H9 (cell line): ENCODE measurements at regions not wholly inside any gene's neighbourhood (a gene's known extent, or its start where the extent isn't known, plus 50 kb on each side); places are given as distances from the start of the nearest gene placed in this dataset.

ENCODE experiments used
- DNase-seq: peaks from one replicate; pipeline ENCODE4 v3.0.0-alpha.2; 2017
- H2AFZ ChIP-seq: one replicate; pipeline ENCODE4 v1.6.1; 2013; ENCODE audit warnings: mild to moderate bottlenecking, low read length, control low read depth, moderate library complexity
- H2AK5ac ChIP-seq: 2 replicates; pipeline ENCODE4 v1.6.1; 2013; ENCODE audit warnings: low read length, control low read depth, mixed read lengths; ENCODE audit not compliant: insufficient read length
- H2BK120ac ChIP-seq: one replicate; pipeline ENCODE4 v1.6.1; 2013; ENCODE audit warnings: low read depth, mild to moderate bottlenecking, low read length, control low read depth, inconsistent platforms; ENCODE audit not compliant: poor library complexity, severe bottlenecking
- H2BK12ac ChIP-seq: 2 replicates; pipeline ENCODE4 v1.6.1; 2013; ENCODE audit warnings: low read length, control low read depth, mixed read lengths, low read depth; ENCODE audit not compliant: insufficient read length
- H2BK15ac ChIP-seq: 2 replicates; pipeline ENCODE4 v1.6.1; 2013; ENCODE audit warnings: low read depth, low read length, control low read depth
- H2BK20ac ChIP-seq: one replicate; pipeline ENCODE4 v1.6.1; 2013; ENCODE audit warnings: low read depth, mild to moderate bottlenecking, low read length, control low read depth, inconsistent platforms; ENCODE audit not compliant: poor library complexity, severe bottlenecking
- H2BK5ac ChIP-seq: 2 replicates; pipeline ENCODE4 v1.6.1; 2013; ENCODE audit warnings: low read length, control low read depth, mixed read lengths; ENCODE audit not compliant: insufficient read length
- H3K14ac ChIP-seq: 2 replicates; pipeline ENCODE4 v1.6.1; 2013; ENCODE audit warnings: low read length, control low read depth; ENCODE audit not compliant: insufficient read depth
- H3K18ac ChIP-seq: 2 replicates; pipeline ENCODE4 v1.6.1; 2013; ENCODE audit warnings: low read depth, mild to moderate bottlenecking, mixed read lengths, low read length, control low read depth; ENCODE audit not compliant: insufficient read length
- H3K23ac ChIP-seq: 2 replicates; pipeline ENCODE4 v1.6.1; 2013; ENCODE audit warnings: low read length, control low read depth, mixed read lengths, low read depth; ENCODE audit not compliant: insufficient read length
- H3K23me2 ChIP-seq: 2 replicates; pipeline ENCODE4 v1.6.1; 2013; ENCODE audit warnings: low read depth, mild to moderate bottlenecking, mixed read lengths, low read length, control low read depth; ENCODE audit not compliant: insufficient read length, poor library complexity, severe bottlenecking
- H3K27ac ChIP-seq: 2 replicates; pipeline ENCODE4 v1.5.1; 2013; ENCODE audit warnings: low read length, control low read depth, mixed read lengths, low read depth; ENCODE audit not compliant: insufficient read length
- H3K27me3 ChIP-seq: 2 replicates; pipeline ENCODE4 v1.6.1; 2013; ENCODE audit warnings: low read length, control low read depth, inconsistent platforms; ENCODE audit not compliant: insufficient read depth
- H3K4ac ChIP-seq: 2 replicates; pipeline ENCODE4 v1.6.1; 2013; ENCODE audit warnings: low read depth, mild to moderate bottlenecking, control low read depth, inconsistent platforms, low read length, moderate library complexity
- H3K4me1 ChIP-seq: 2 replicates; pipeline ENCODE4 v1.6.1; 2013; ENCODE audit warnings: low read length, control low read depth, inconsistent platforms; ENCODE audit not compliant: insufficient read depth
- H3K4me2 ChIP-seq: 2 replicates; pipeline ENCODE4 v1.6.1; 2013; ENCODE audit warnings: low read length, control low read depth, mixed read lengths; ENCODE audit not compliant: insufficient read length, insufficient read depth
- H3K56ac ChIP-seq: 2 replicates; pipeline ENCODE4 v1.6.1; 2013; ENCODE audit warnings: low read depth, mild to moderate bottlenecking, mixed read lengths, low read length, control low read depth; ENCODE audit not compliant: insufficient read length
- H3K79me1 ChIP-seq: 2 replicates; pipeline ENCODE4 v1.6.1; 2013; ENCODE audit warnings: low read depth, mild to moderate bottlenecking, moderate library complexity, low read length, control low read depth, inconsistent platforms; ENCODE audit not compliant: insufficient read depth, poor library complexity, severe bottlenecking
- H3K79me2 ChIP-seq: 2 replicates; pipeline ENCODE4 v1.6.1; 2013; ENCODE audit warnings: low read length, control low read depth, inconsistent platforms; ENCODE audit not compliant: insufficient read depth
- H3K9ac ChIP-seq: 2 replicates; pipeline ENCODE4 v1.6.1; 2013; ENCODE audit warnings: low read length, control low read depth, mixed read lengths; ENCODE audit not compliant: insufficient read length; ENCODE audit errors: extremely low read depth
- H3K9me3 ChIP-seq: one replicate; pipeline ENCODE4 v1.6.1; 2013; ENCODE audit warnings: low read depth, low read length, inconsistent platforms; ENCODE audit not compliant: control insufficient read depth
- H3T11ph ChIP-seq: one replicate; pipeline ENCODE4 v1.6.1; 2013; ENCODE audit warnings: mild to moderate bottlenecking, low read length, control low read depth, inconsistent platforms
- H4K20me1 ChIP-seq: one replicate; pipeline ENCODE4 v1.6.1; 2013; ENCODE audit not compliant: control insufficient read depth, insufficient read length, insufficient read depth
- H4K5ac ChIP-seq: 2 replicates; pipeline ENCODE4 v1.6.1; 2013; ENCODE audit warnings: low read depth, mild to moderate bottlenecking, mixed read lengths, low read length, control low read depth; ENCODE audit not compliant: insufficient read length
- H4K8ac ChIP-seq: replicated peaks from 2 replicates; pipeline ENCODE4 v1.6.1; 2013; ENCODE audit warnings: low read length, control low read depth, mixed read lengths, low read depth; ENCODE audit not compliant: insufficient read length
- H4K91ac ChIP-seq: 2 replicates; pipeline ENCODE4 v1.6.1; 2013; ENCODE audit warnings: low read depth, mild to moderate bottlenecking, moderate library complexity, mixed read lengths, low read length, control low read depth; ENCODE audit not compliant: insufficient read length
- H3K27ac Mint-ChIP-seq, 3 experiments: 2 replicates in 2 of 3; 3 replicates in 1 of 3; pipeline ENCODE4 v1.8.0; 2020 to 2021; ENCODE audit warnings: mixed read lengths in 3 of 3, mild to moderate bottlenecking in 1 of 3, moderate library complexity in 1 of 3
- H3K27me3 Mint-ChIP-seq: 2 replicates; pipeline ENCODE4 v1.8.0; 2021; ENCODE audit warnings: low read depth, mild to moderate bottlenecking, moderate library complexity, mixed read lengths
- H3K36me3 Mint-ChIP-seq, 3 experiments: 2 replicates in 2 of 3; 3 replicates in 1 of 3; pipeline ENCODE4 v1.8.0; 2020 to 2021; ENCODE audit warnings: low read depth in 3 of 3, mixed read lengths in 3 of 3; ENCODE audit not compliant: insufficient read depth in 1 of 3
- H3K4me1 Mint-ChIP-seq, 2 experiments: 2 replicates each; pipeline ENCODE4 v1.8.0; 2020; ENCODE audit warnings: mixed read lengths in 2 of 2
- H3K4me3 Mint-ChIP-seq, 2 experiments: 2 replicates in 1 of 2; 3 replicates in 1 of 2; pipeline ENCODE4 v1.8.0; 2020 to 2021; ENCODE audit warnings: mild to moderate bottlenecking in 2 of 2, mixed read lengths in 2 of 2, moderate library complexity in 1 of 2
- H3K9me3 Mint-ChIP-seq, 2 experiments: 2 replicates in 1 of 2; 3 replicates in 1 of 2; pipeline ENCODE4 v1.8.0; 2020; ENCODE audit warnings: mild to moderate bottlenecking in 2 of 2, mixed read lengths in 2 of 2, moderate library complexity in 1 of 2
- CTCF ChIP-seq: fragments of 200-600 bp; sonication (generic); conservative IDR thresholded peaks from 3 replicates; pipeline ENCODE4 v1.8.0; 2021; ENCODE audit warnings: antibody characterized with exemption, mild to moderate bottlenecking
- WGBS: extraction: QIAGEN DNeasy Blood & Tissue Kit; methylation state at CpG from one replicate; pipeline ENCODE4 v1.1.7; 2013; ENCODE audit warnings: missing lambda C conversion rate, low lambda C conversion rate, mixed read lengths; ENCODE audit not compliant: insufficient read length; ENCODE audit errors: extremely low coverage; 5-methylcytosine and 5-hydroxymethylcytosine counted together

DNA sequence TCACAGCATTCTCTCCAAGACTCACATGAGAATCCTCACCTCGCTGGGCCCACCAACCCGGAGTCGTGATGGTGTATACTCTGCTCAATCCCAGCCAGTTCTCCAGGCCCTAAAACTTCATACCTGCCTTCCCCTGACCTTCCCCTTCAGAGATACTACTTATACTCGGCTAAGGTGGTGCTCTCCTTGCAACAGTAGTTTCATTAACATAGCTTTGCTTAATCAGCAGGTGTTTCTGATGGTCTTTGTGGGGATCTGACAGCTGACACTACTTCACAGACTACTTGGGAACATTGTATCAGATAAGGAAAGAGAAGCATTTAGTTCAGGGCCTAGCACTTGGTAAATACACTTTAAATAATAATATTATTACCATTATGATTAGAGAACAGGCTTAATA, 301.5 kb upstream of the DAB1 start:
- Mint-ChIP-seq H3K4me1 (peaks cover 28 to 32% of the 10 kb centered on the region in 2 experiments), H3K27me3 (no peaks in the 10 kb centered on the region), H3K4me3 (no peak overlapping the region; a peak in 1 of 5 replicates), H3K9me3 (no peaks in the 10 kb centered on the region), H3K36me3 (no peaks in the 10 kb centered on the region), H3K27ac (no peak overlapping the region)
- Histone ChIP-seq H2BK5ac (no peak overlapping the region), H2BK20ac (no peak overlapping the region), H2AFZ (no peak overlapping the region), H2BK120ac (no peak overlapping the region), H3K23me2 (no peaks in the 10 kb centered on the region), H3K23ac (no peak overlapping the region), H3K27ac (no peak overlapping the region), H3K9me3 (no peaks in the 10 kb centered on the region), H3K4ac (no peak overlapping the region), H3K79me2 (no peaks in the 10 kb centered on the region), H2BK15ac (no peak overlapping the region), H3K4me1 (peaks cover 6% of the 10 kb centered on the region), H4K5ac (no peak overlapping the region), H3K18ac (no peak overlapping the region), H3K79me1 (no peaks in the 10 kb centered on the region), H3K27me3 (no peaks in the 10 kb centered on the region), H3K4me2 (no peak overlapping the region), H4K91ac (no peak overlapping the region), H2BK12ac (no peak overlapping the region), H3K14ac (no peak overlapping the region), H3K56ac (no peak overlapping the region), H4K20me1 (no peaks in the 10 kb centered on the region), H3K9ac (no peak overlapping the region), H3T11ph (no peak overlapping the region), H4K8ac (no peak overlapping the region), H2AK5ac (no peak overlapping the region)
- DNase-seq: no peak
- TF ChIP-seq CTCF: no peak
- no CpG with 5 or more reads among the region's 4 CpGs for WGBS
